Peyer's patch (tissue), 4 donors: ENCODE measurements at regions not wholly inside any gene's neighbourhood (a gene's known extent, or its start where the extent isn't known, plus 50 kb on each side); places are given as distances from the start of the nearest gene placed in this dataset.
"Not testable (repeated sequence)": the region's sequence is repeated elsewhere in the genome, so short reads cannot be mapped to it uniquely, and the experiment has no call there.

ENCODE experiments used
- POLR2A ChIP-seq, 2 donors: fragments of 450-650 bp; IDR thresholded peaks; one replicate each; pipeline ENCODE4 v1.5.1; 2017; ENCODE audit warnings: antibody characterized with exemption in 2 of 2, mild to moderate bottlenecking in 2 of 2, moderate library complexity in 2 of 2
- TF ChIP-seq, protein P1 (sequence below), 6 experiments: fragments of 450-650 bp in 4 of 6; fragments of 200-600 bp in 2 of 6; sonication (generic) in 1 of 6; IDR thresholded peaks; one replicate each; pipeline ENCODE4 v1.5.1; 2017 to 2019; ENCODE audit warnings: antibody characterized with exemption in 6 of 6, mild to moderate bottlenecking in 3 of 6, moderate library complexity in 1 of 6

DNA sequence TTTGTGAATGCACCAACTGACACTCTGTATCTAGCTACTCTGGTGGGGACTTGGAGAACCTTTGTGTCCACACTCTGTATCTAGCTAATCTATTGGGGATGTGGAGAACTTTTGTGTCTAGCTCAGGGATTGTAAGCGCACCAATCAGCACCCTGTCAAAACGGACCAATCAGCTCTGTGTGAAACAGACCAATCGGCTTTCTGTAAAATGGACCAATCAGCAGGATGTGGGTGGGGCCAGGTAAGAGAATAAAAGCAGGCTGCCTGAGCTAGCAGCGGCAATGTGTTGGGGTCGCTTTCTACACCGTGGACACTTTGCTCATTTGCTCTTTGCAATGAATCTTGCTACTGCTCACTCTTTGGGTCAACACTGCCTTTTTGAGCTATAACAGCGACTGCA lies 78.5 kb upstream of the KCNAB1 start:
- TF ChIP-seq, protein P1, sequence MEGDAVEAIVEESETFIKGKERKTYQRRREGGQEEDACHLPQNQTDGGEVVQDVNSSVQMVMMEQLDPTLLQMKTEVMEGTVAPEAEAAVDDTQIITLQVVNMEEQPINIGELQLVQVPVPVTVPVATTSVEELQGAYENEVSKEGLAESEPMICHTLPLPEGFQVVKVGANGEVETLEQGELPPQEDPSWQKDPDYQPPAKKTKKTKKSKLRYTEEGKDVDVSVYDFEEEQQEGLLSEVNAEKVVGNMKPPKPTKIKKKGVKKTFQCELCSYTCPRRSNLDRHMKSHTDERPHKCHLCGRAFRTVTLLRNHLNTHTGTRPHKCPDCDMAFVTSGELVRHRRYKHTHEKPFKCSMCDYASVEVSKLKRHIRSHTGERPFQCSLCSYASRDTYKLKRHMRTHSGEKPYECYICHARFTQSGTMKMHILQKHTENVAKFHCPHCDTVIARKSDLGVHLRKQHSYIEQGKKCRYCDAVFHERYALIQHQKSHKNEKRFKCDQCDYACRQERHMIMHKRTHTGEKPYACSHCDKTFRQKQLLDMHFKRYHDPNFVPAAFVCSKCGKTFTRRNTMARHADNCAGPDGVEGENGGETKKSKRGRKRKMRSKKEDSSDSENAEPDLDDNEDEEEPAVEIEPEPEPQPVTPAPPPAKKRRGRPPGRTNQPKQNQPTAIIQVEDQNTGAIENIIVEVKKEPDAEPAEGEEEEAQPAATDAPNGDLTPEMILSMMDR (IDR thresholded peaks at IDR 0.05) = not testable (repeated sequence)
- not testable (repeated sequence) for TF ChIP-seq POLR2A (IDR thresholded peaks at IDR 0.05)
